GM12891 (cell line): ENCODE measurements at regions not wholly inside any gene's neighbourhood (a gene's known extent, or its start where the extent isn't known, plus 50 kb on each side); places are given as distances from the start of the nearest gene placed in this dataset.

Experiments used
- POLR2A ChIP-seq: IDR thresholded peaks from 2 replicates; pipeline ENCODE4 v1.6.1; 2011; ENCODE audit warnings: low read depth, low read length, control low read depth
- POLR2AphosphoS5 ChIP-seq: IDR thresholded peaks from 2 replicates; pipeline ENCODE4 v1.6.1; 2011; ENCODE audit warnings: low read depth, low read length, control low read depth

DNA sequence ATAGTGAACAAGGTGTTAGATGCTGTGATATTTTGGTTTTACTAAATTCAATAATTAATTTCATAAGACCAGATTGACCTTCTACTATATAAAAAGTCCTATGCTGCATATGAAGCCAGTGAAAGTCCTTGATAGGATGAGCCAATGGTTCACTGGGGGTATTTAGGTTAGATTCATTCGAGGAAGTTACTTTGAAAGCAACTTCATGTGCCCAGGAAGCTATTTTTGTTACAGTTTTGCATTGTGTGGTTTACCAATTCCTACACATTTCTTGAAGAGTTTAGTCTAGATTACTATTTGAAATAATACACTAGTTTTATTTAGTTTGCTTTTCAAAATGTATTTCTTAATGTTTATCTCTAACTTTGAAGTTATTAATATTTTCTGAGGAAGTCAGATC is 58.5 kb upstream of the RMST start:
- TF ChIP-seq POLR2A, result no peak
- TF ChIP-seq POLR2AphosphoS5, result no peak
